OCI-LY1 (cell line): ENCODE measurements at regions not wholly inside any gene's neighbourhood (a gene's known extent, or its start where the extent isn't known, plus 50 kb on each side); places are given as distances from the start of the nearest gene placed in this dataset.

ENCODE experiments used
- CTCF ChIP-seq: fragments of 200-600 bp; sonication (generic), shearing (Covaris generic); IDR thresholded peaks from 2 replicates; pipeline ENCODE4 v1.5.1; 2017; ENCODE audit warnings: mild to moderate bottlenecking, antibody characterized with exemption, low read length, moderate library complexity, mixed read lengths
- EZH2 ChIP-seq: fragments of 200-600 bp; sonication (generic), shearing (Covaris generic); IDR thresholded peaks from 2 replicates; pipeline ENCODE4 v1.8.0; 2017; ENCODE audit warnings: borderline replicate concordance, mixed run types, mild to moderate bottlenecking, antibody characterized with exemption, low read length, moderate library complexity, mixed read lengths

- TF ChIP-seq CTCF (no peak), EZH2 (no peak)
These were observed 446.9 kb upstream of the GRIN3A start for GRCh38 chr9:102185371-102185770.
